Tibial nerve (tissue), 3 donors: ENCODE measurements at regions not wholly inside any gene's neighbourhood (a gene's known extent, or its start where the extent isn't known, plus 50 kb on each side); places are given as distances from the start of the nearest gene placed in this dataset.

ENCODE experiments used
- CTCF ChIP-seq, 5 experiments: fragments of 200-600 bp in 3 of 5; fragments of 450-650 bp in 2 of 5; sonication (generic) in 3 of 5; IDR thresholded peaks; one replicate each; pipeline ENCODE4 v1.5.1; 2016 to 2019; ENCODE audit warnings: antibody characterized with exemption in 5 of 5, mild to moderate bottlenecking in 3 of 5, moderate library complexity in 2 of 5
- POLR2A ChIP-seq, 2 donors: fragments of 450-650 bp; IDR thresholded peaks; one replicate each; pipeline ENCODE4 v1.6.1; 2017; ENCODE audit warnings: antibody characterized with exemption in 2 of 2, mild to moderate bottlenecking in 2 of 2, moderate library complexity in 2 of 2

DNA sequence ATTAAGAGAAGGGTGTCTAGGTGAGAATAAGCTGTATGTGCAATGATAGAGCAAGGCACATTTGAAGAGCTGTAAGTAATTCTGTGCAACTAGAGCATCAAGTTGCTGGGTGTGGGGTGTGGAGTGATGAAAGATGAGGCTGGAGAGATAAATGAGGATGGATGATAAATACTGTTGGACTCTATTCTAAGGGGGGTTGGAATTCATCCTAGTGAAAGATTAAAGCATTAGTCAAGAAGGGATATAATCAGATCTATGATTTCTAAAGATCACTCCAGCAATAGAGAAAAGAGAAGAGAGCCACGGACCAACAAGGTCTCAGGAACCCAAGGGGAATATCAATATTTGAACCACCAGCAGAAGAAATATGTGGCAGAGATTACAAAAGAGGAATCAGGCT, 415.0 kb upstream of the RPS6KA3 start:
- TF ChIP-seq CTCF (IDR thresholded peaks at IDR 0.05): no peak
- TF ChIP-seq POLR2A (IDR thresholded peaks at IDR 0.05): no peak
